AG09319 (cell line): ENCODE measurements at regions not wholly inside any gene's neighbourhood (a gene's known extent, or its start where the extent isn't known, plus 50 kb on each side); places are given as distances from the start of the nearest gene placed in this dataset.
"Not testable (repeated sequence)": the region's sequence is repeated elsewhere in the genome, so short reads cannot be mapped to it uniquely, and the experiment has no call there.

Experiments used
- DNase-seq: peaks from one replicate; pipeline ENCODE4 v3.0.0-alpha.2; 2010; ENCODE audit warnings: low read depth; ENCODE audit errors: extremely low read depth
- TF ChIP-seq, protein P1 (sequence below): IDR thresholded peaks from 2 replicates; pipeline ENCODE4 v1.5.1; 2011; ENCODE audit warnings: low read depth, mild to moderate bottlenecking, inconsistent platforms, low read length, moderate library complexity

DNA sequence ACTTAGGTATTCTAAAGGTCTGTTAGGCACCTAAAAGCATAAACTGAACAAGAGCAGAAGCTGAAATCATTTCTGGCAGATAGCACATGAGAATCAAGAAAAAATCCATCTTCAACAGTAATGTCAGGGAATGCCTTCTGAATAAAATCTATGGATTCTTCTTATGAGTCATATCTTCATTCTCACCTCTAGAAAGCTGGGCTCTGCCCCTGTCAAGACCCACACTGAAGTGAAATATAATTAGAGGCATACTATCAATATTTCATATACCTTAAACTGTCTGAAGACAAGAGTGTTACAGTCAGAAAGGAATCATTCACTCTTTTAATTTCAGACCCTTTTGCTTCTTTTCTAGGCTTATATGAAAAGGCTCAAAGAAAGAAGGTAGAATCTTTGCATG is 485.8 kb upstream of the PTCHD4 start:
- no peak for DNase-seq
- TF ChIP-seq, protein P1, sequence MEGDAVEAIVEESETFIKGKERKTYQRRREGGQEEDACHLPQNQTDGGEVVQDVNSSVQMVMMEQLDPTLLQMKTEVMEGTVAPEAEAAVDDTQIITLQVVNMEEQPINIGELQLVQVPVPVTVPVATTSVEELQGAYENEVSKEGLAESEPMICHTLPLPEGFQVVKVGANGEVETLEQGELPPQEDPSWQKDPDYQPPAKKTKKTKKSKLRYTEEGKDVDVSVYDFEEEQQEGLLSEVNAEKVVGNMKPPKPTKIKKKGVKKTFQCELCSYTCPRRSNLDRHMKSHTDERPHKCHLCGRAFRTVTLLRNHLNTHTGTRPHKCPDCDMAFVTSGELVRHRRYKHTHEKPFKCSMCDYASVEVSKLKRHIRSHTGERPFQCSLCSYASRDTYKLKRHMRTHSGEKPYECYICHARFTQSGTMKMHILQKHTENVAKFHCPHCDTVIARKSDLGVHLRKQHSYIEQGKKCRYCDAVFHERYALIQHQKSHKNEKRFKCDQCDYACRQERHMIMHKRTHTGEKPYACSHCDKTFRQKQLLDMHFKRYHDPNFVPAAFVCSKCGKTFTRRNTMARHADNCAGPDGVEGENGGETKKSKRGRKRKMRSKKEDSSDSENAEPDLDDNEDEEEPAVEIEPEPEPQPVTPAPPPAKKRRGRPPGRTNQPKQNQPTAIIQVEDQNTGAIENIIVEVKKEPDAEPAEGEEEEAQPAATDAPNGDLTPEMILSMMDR = no peak

DNA sequence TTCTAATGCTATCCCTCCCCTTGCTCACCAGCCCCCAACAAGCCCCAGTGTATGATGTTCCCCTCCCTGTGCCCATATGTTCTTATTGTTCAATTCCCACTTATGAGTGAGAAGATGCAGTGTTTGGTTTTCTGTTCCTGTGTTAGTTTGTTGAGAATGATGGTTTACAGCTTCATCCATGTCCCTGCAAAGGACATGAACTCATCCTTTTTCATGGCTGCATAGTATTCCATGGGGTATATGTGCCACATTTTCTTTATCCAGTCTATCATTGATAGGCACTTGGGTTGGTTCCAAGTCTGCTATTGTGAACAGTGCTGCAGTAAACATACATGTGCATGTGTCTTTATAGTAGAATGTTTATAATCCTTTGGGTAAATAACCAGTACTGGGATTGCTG is 480.2 kb upstream of the PTCHD4 start:
- not testable (repeated sequence) for DNase-seq

DNA sequence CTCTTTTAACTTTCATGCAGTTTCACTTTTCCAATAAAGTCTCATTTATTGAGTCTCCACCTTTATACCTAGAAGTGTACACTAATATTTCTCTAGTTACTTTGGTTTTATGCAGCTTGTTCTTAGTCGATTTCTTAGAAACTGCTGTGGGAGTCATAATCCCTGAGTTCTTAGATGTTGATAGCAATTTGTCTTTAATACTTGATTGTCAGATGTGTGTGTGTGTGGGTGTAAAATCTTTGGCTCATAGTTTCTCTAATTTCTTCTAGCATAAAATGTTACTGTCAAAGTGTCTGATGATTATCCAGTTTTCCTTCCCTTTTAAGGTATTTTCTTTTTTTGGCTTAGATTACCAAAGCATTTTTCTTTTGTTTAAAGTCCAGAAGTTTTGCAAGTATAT is 473.8 kb upstream of the PTCHD4 start:
- TF ChIP-seq, protein P1 = no peak
- no peak for DNase-seq

DNA sequence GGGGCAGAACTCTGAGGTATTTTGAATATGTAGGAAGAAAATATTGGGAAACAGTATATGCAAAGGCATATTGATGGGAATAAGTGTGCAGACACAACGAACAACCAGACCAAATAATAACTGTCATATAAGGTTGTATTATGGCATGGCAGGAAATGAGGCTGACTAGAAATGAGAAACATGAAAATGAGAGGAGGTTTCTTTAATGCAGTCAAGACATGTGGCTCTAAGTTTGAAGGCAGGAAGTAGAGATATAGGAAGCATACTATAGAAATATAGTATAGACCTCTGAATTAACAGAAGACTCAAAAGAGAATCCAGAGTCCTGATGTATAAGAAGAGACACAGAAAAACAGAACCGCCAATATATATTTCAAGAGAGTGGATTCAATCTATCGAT is 459.7 kb upstream of the PTCHD4 start:
- TF ChIP-seq, protein P1 = no peak
- no peak for DNase-seq

DNA sequence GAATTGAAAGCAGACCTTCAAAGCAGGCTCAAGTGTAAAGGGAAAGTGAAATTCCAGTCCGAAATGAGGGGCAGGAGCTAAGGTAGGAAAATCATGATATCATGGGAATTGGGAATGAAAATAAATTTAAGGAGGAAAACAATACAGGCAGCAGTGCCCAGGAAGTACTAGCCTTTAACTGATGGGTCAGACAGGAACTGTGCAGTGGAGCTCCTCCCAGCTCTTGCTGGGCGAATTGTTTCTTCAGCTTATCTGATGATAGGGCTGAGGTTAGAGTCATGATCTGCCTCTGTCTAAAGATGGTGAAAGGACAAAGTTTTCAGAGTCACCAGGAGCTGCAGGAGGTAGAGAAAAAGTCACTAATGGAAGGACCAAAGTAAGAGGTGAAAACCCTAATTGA is 457.9 kb upstream of the PTCHD4 start:
- no peak for DNase-seq
- TF ChIP-seq, protein P1 = no peak

DNA sequence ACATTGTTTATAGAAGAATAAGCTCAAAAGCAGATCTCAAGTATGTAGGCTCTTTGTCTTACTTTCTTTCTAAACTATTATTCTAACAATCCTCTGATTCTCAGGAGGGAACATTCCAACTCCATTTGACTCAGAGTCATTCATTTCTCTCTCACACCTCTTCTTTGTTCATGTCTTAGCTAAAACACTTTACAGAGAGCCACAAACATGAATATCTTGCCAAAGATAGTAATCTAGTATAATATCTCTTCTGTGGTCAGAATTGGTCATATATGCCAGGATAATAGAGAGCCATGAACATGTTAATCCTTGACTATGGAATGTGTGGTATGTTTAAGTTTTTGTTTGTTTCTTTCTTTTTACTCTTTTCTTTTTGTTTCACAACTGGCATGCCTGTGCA is 456.0 kb upstream of the PTCHD4 start:
- TF ChIP-seq, protein P1 = no peak
- DNase-seq = no peak

DNA sequence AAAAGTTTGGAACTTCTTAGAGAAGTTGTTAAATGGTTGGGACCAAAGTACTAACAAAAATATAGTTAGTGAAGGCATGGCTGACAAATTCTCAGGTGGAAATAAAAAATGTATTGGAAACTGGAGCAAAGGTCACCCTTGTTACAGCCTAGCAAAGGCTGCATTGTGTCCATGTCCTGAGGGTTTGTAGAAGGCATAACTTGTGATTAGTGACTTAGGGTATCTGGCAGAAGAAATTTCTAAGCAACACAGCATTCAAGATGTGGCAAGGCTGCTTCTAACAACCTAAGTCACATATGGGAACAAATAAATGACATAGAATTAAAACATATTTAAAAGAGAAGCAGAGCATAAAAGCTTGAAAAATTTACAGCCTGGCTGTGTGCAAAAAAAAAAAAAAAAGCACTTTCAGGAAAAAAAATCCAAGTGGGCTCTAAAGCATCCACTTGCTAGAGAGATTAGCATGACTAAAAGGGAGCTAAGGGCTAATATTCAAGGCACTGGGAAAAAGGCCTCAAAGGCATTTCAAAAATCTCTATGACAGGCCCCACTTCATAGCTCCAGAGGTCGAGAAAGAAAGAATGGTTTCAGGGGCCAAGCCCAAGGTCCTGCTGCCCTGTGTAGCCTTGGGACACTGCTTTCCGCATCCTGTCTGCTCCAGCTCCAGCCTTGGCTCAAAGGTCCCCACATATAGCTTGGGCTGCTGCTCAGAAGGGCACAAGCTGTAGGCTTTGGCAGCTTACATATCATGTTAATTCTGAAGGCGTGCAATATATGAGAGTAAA is 453.2 kb upstream of the PTCHD4 start:
- DNase-seq = no peak
- TF ChIP-seq, protein P1 = no peak

DNA sequence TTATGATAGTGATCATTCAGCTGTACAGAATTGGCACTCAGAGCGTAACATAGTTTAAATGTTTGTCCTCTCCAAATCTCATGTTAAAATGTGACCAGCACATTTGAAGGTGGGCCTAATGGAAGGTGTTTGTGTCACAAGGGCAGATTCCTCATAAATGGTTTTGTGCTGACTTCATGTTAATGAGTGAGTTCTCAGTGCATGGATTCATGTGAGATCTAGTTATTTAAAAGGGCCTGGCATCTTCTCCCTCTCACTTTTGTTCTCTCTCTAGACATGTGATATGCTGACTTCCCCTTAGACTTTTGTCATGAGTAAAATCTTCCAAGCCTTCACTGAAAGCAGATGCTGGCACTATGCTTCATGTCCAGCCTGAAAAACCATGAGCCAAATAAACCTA is 452.4 kb upstream of the PTCHD4 start:
- DNase-seq = no peak
- TF ChIP-seq, protein P1 = no peak
